ENCODE measurements at regions not wholly inside any gene's neighbourhood (a gene's known extent, or its start where the extent isn't known, plus 50 kb on each side); places are given as distances from the start of the nearest gene placed in this dataset.

- Histone ChIP-seq H3K4me1 (ENCODE audit: insufficient read depth, low read length) (peaks cover 5% of the 10 kb centered on the region; the same call in 1 of the 2 replicates), H3K4me2 (ENCODE audit: insufficient read depth, insufficient read length, low read length) (no peak overlapping the region), H4K5ac (ENCODE audit: insufficient read length, low read depth, low read length) (no peak overlapping the region), H3K9ac (ENCODE audit: extremely low read depth, insufficient read length, low read length) (no peak overlapping the region), H3K9me3 (ENCODE audit: control insufficient read depth, low read depth, low read length) (no peaks in the 10 kb centered on the region), H3K23ac (ENCODE audit: insufficient read length, low read depth, low read length) (no peak overlapping the region), H2BK5ac (ENCODE audit: insufficient read length, low read length) (no peak overlapping the region), H4K91ac (ENCODE audit: insufficient read length, low read depth, low read length) (no peak overlapping the region), H3K27me3 (ENCODE audit: insufficient read depth, low read length) (no peaks in the 10 kb centered on the region), H2BK15ac (ENCODE audit: low read depth, low read length) (no peak overlapping the region), H3K18ac (ENCODE audit: insufficient read length, low read depth, low read length) (no peak overlapping the region), H2AFZ (ENCODE audit: low read length) (no peak overlapping the region), H3K4ac (ENCODE audit: low read depth, low read length) (no peak overlapping the region), H2BK120ac (ENCODE audit: low read depth, low read length, poor library complexity, severe bottlenecking) (no peak overlapping the region), H3T11ph (ENCODE audit: low read length) (no peak overlapping the region), H2AK5ac (ENCODE audit: insufficient read length, low read length) (no peak overlapping the region), H3K23me2 (ENCODE audit: insufficient read length, low read depth, low read length, poor library complexity, severe bottlenecking) (no peaks in the 10 kb centered on the region), H4K20me1 (ENCODE audit: control insufficient read depth, insufficient read depth, insufficient read length) (no peaks in the 10 kb centered on the region), H4K8ac (replicated peaks; ENCODE audit: insufficient read length, low read depth, low read length) (no peak overlapping the region), H3K14ac (ENCODE audit: insufficient read depth, low read length) (no peak overlapping the region), H3K79me2 (ENCODE audit: insufficient read depth, low read length) (no peaks in the 10 kb centered on the region), H3K79me1 (ENCODE audit: insufficient read depth, low read depth, low read length, poor library complexity, severe bottlenecking) (no peaks in the 10 kb centered on the region), H2BK12ac (ENCODE audit: insufficient read length, low read depth, low read length) (no peak overlapping the region), H3K27ac (ENCODE audit: insufficient read length, low read depth, low read length) (no peak overlapping the region), H3K56ac (ENCODE audit: insufficient read length, low read depth, low read length) (no peak overlapping the region), H2BK20ac (ENCODE audit: low read depth, low read length, poor library complexity, severe bottlenecking) (no peak overlapping the region)
- H3K27me3 Mint-ChIP-seq (ENCODE audit: low read depth): no peaks in the 10 kb centered on the region
- peak; percentile 31 for DNase-seq
- peaks cover 0 to 5% of the 10 kb centered on the region in 2 experiments; a peak in 2 of 5 replicates for H3K9me3 Mint-ChIP-seq
- H3K4me1 Mint-ChIP-seq: peaks cover 11 to 12% of the 10 kb centered on the region in 2 experiments
- no peak for TF ChIP-seq CTCF (conservative IDR thresholded peaks at IDR 0.05)
- no peak overlapping the region for H3K4me3 Mint-ChIP-seq
- peak overlapping the region in 1 of 3 experiments; percentile 53; a peak in 3 of 7 replicates for H3K27ac Mint-ChIP-seq
- H3K36me3 Mint-ChIP-seq (ENCODE audit: insufficient read depth in 1 of 3, low read depth in 3 of 3): no peaks in the 10 kb centered on the region; a peak in 2 of 7 replicates
- WGBS (ENCODE audit: extremely low coverage, insufficient read length, low lambda C conversion rate): no CpG with 5 or more reads among the region's 3 CpGs
These were observed 812.2 kb downstream of the JRKL start for GRCh38 chr11:97201743-97202612.
